Astrocyte (in vitro differentiated cells and primary cell): ENCODE measurements at regions not wholly inside any gene's neighbourhood (a gene's known extent, or its start where the extent isn't known, plus 50 kb on each side); places are given as distances from the start of the nearest gene placed in this dataset.

Source experiments
- EZH2 ChIP-seq: IDR thresholded peaks from 2 replicates; pipeline ENCODE4 v1.6.1; 2012; ENCODE audit warnings: mild to moderate bottlenecking, low read length, inconsistent platforms; ENCODE audit not compliant: insufficient read depth
- TF ChIP-seq, protein P1 (sequence below): IDR thresholded peaks from 2 replicates; pipeline ENCODE4 v1.5.1; 2011; ENCODE audit warnings: low read depth, mild to moderate bottlenecking, inconsistent platforms, low read length, moderate library complexity; ENCODE audit not compliant: insufficient read depth

DNA sequence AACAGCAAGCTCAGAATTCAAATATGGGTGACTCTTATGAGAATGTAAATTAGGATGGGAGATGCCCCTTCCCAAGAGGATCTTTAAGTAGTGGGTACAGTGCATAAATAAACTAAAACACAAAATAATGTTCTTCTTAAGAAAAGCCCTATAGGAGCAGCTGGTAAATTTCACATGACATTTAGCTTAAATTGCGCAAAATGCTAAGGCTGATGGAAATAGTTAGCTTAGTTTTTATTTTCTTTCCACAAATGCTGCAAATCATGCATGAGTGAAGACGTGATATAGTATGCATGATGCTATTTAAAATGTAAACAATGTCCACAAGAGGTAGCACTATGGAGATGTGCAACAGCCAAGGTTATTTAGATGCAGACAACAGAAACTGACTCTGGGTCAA lies 328.1 kb downstream of the ATP23 start:
- TF ChIP-seq, protein P1, sequence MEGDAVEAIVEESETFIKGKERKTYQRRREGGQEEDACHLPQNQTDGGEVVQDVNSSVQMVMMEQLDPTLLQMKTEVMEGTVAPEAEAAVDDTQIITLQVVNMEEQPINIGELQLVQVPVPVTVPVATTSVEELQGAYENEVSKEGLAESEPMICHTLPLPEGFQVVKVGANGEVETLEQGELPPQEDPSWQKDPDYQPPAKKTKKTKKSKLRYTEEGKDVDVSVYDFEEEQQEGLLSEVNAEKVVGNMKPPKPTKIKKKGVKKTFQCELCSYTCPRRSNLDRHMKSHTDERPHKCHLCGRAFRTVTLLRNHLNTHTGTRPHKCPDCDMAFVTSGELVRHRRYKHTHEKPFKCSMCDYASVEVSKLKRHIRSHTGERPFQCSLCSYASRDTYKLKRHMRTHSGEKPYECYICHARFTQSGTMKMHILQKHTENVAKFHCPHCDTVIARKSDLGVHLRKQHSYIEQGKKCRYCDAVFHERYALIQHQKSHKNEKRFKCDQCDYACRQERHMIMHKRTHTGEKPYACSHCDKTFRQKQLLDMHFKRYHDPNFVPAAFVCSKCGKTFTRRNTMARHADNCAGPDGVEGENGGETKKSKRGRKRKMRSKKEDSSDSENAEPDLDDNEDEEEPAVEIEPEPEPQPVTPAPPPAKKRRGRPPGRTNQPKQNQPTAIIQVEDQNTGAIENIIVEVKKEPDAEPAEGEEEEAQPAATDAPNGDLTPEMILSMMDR: no peak
- TF ChIP-seq EZH2: no peak
